Astrocyte (in vitro differentiated cells and primary cell): ENCODE measurements at regions not wholly inside any gene's neighbourhood (a gene's known extent, or its start where the extent isn't known, plus 50 kb on each side); places are given as distances from the start of the nearest gene placed in this dataset.

Experiments
- CTCF ChIP-seq: IDR thresholded peaks from 2 replicates; pipeline ENCODE4 v1.5.1; 2011; ENCODE audit warnings: low read depth, mild to moderate bottlenecking, inconsistent platforms, low read length, moderate library complexity; ENCODE audit not compliant: insufficient read depth
- EZH2 ChIP-seq: IDR thresholded peaks from 2 replicates; pipeline ENCODE4 v1.6.1; 2012; ENCODE audit warnings: mild to moderate bottlenecking, low read length, inconsistent platforms; ENCODE audit not compliant: insufficient read depth

- TF ChIP-seq CTCF (no peak), EZH2 (no peak)
These were observed 66.0 kb upstream of the GPR26 start for GRCh38 chr10:123600177-123600576.
